ENCODE measurements at regions not wholly inside any gene's neighbourhood (a gene's known extent, or its start where the extent isn't known, plus 50 kb on each side); places are given as distances from the start of the nearest gene placed in this dataset.
"Not testable (repeated sequence)": the region's sequence is repeated elsewhere in the genome, so short reads cannot be mapped to it uniquely, and the experiment has no call there.

DNA sequence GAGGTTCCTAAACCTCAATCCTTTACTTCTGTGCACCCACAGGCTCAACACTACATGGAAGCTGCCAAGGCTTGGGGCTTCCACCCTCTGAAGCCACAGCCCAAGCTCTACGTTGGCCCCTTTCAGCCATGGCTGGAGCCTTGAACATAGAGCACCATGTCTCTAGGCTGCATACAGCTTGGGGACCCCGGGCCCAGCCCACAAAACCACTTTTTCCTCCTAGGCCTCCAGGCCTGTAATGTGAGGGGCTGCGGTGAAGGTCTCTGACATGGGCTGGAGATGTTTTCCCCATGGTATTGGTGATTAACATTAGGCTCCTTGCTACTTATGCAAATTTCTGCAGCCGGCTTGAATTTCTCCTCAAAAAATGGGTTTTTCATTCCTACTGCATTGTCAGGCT is 179.4 kb upstream of the C21orf91 start:
- DNase-seq (ENCODE audit: low spot score); intact Hi-C loops (cut with DNase I): not testable (repeated sequence)

DNA sequence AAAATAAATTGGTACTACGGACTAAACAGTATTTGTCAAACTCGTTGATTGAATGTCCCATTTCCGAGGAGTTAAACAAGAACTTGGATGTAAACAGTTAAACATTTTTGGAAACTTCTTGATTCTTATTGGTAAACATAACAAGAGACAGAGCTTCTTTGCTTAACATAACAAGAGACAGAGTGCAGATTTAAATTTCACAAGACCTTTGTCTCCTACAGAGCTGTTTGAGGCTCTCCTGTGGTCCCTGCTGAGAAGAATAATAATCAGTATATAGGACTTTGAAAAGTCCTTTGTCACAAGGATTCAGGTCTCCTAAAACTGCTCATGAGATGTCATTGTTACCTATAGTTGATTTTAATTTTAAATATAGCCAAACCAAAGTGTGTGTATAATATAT is 170.6 kb upstream of the C21orf91 start:
- intact Hi-C loops (cut with DNase I): no loop called here
- no peak for DNase-seq (ENCODE audit: low spot score)

DNA sequence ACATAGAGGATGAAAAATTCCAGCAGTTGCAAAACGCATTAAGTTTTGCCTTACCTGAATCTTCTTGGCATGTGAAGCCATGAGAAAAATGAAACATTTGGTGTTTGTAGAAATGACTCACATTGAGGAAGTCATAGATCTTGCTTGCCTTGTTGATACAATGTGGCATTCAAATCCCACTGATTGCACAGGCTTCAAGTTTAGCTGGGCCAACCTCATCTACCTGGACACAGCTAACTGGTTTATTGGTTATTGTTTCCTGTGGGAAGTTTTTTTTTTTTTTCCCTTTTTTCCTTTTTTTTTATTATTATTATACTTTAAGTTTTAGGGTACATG is 168.9 kb upstream of the C21orf91 start:
- intact Hi-C loops (cut with DNase I): no loop called here
- no peak for DNase-seq (ENCODE audit: low spot score)

DNA sequence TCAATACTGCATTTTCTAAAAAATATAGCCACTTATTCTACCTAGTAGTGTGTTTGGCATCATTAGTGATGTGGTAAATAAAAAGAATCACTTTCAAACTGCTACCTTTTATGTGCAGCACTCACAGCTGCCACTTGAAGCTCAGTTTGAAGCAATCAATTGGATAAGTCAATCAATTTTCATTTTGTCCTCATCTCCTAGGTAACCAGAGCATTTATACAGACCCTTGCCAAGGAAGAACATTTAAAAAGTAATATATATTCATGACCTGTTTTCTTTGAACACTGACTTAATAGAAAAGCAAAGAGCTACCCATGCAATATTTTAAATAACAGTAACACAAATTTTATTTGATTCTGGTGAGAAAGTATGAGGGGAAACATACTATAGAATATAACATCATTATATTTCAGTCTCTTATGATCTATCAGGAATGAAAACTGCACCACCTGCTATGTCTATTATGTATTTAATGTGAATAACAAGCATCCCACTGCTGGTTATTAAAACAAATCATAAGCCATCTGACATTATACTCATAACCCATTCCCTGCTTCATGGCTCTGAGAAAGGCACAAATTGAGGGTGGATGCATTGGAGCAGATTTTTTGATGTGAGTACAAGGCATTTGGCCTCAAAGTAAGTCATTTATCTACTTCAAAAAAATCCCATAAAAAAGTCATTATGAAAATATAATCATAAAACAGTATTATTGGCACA is 168.4 kb upstream of the C21orf91 start:
- no peak for DNase-seq (ENCODE audit: low spot score)
- intact Hi-C loops (cut with DNase I): no loop called here

DNA sequence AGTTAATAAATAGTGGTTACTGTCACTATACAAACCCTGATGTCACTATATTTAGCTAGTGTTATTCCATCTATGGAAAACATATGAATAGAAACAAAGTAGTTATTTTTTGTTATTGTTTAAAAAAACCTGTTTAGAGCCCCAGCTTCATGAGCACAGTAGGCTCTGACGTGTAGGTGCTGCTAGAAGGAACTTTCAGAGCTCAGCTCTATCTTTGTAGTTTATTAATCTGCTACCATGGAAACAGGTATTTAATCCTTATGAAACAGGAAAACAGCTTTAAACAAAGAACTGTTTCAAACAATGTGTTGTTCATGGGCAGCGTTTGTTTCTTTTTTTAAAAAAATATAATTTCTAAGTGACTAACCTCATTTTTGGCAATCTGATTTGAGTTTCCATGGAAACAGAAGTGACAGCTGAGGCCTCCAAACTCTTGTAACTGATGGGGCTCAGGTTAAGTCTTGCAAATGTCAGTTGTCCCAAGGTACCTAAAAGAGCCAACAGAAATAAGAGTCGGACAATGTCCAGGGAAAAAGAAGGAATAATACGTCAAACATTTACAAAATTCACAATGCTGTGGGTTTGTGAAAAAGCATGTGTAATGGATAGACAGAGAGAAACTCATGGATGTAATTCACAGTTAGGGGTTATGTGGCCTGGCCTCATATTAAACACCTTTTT is 162.0 kb upstream of the C21orf91 start:
- no peak for DNase-seq (ENCODE audit: low spot score)
- intact Hi-C loops (cut with DNase I): no loop called here

DNA sequence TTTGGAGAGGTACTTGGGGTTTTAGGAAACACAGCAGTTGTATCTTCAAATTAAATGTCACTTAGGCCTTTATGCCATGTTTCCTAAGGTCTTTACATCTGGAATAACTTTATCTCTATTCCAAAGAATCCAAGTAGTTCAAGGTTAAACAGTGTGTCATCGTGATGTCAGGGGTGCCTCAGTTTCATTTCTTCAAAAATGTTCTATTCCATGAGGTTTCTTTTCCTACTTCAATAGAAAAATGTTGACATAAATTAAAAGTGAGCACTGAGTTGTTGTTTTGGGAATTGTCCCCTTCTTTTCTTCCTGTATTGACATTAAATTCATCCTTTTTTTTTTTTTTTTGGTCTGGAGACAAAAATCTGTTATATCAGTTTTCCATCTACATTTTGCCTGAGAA is 160.6 kb upstream of the C21orf91 start:
- intact Hi-C loops (cut with DNase I): no loop called here
- no peak for DNase-seq (ENCODE audit: low spot score)

DNA sequence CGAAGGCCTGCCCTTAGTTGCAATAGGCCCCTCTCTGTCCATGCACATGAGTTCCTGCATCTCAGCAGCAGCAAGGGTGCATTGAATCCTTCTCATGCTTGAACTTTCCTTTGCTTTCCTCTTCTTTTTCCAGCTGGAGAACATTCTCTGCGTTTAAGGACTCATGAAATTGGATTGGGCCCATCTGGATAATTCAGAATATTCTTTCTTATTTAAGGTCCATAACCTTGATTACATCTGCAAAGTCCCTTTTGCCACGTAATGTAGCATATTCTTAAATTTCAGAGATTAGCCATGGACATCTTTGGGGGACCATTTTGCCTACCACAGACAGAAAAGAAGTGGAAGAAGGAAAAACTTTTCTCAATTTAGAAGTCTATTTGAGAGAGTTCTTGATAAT is 159.7 kb upstream of the C21orf91 start:
- DNase-seq (ENCODE audit: low spot score): no peak
- intact Hi-C loops (cut with DNase I): no loop called here

DNA sequence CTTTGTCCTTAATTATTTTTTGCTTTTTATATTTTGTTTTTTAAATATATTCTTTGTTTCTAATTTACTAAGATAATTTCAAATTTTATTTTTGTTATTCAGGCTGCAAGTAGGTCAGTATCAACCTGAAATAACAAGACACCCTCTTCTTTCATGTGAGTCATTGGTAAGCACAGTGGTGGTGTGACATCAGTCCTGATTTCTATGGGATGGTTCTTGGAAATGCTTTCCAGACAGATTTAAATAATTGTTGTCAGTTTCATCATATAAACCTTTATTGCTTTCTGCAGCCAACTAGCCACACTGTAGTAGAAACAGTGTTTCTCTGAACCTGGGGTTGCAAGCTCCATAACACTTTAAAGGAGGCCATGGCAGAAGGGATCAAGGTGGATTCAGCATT is 157.5 kb upstream of the C21orf91 start:
- DNase-seq (ENCODE audit: low spot score): no peak
- intact Hi-C loops (cut with DNase I): no loop called here

DNA sequence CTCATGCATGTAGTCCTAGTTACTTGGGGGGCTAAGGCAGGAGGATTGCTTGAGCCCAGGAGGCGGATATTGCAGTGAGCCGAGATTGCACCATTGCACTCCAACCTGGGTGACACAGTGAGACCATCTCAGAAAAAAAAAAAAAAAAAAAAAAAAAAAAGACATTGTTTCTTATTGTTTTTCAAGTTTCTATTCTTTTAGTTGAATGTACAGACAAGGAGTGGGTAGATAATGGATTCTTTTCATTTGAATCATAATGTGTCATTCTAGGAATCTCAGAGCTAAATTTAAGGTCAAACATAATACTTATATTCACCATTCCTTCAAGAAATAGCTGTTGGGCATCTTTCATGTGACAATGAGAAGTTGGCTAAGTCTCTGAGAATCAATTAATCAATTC is 157.0 kb upstream of the C21orf91 start:
- intact Hi-C loops (cut with DNase I): no loop called here

DNA sequence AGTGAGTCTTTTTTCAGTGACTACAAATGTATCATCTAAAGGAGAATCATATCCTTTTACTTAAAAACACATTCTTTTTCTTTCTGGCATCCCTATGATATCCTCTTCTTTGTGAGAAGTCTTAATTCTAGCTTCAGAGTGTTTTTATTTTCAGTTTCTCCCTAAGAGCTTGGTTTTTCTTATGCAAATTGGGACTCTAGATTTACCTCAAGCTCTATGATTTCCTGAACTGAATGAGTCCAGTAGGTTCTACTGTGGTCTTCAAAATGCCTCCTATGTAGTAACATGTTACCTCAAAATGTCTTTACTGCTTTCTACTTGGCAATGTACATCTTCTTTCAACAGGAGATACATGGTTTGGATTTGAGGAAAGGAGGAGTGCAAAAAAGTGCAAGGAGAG is 148.2 kb upstream of the C21orf91 start:
- intact Hi-C loops (cut with DNase I): no loop called here
- DNase-seq (ENCODE audit: low spot score): no peak

More for the DNA sequence above, 157.0 kb upstream of the C21orf91 start:
- no peak for DNase-seq (ENCODE audit: low spot score)

DNA sequence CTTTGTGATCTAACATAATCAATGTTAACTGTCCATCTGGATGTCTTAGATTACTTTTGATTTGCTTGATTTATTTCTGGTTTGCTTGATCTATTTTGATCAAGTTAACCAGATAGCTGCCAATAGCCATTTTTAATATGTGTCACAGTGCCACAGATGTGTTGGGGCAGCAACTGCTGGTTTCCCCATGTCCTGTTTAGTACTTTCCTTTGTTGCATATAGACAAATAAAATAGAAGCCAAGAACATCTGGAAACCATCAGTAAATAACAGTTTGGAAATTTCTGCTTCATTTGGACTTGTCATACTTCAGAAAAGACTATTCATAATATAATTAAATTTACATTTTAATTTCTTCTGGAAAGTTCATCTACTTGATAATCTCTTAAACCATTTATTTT is 145.6 kb upstream of the C21orf91 start:
- no peak for DNase-seq (ENCODE audit: low spot score)
- intact Hi-C loops (cut with DNase I): no loop called here

DNA sequence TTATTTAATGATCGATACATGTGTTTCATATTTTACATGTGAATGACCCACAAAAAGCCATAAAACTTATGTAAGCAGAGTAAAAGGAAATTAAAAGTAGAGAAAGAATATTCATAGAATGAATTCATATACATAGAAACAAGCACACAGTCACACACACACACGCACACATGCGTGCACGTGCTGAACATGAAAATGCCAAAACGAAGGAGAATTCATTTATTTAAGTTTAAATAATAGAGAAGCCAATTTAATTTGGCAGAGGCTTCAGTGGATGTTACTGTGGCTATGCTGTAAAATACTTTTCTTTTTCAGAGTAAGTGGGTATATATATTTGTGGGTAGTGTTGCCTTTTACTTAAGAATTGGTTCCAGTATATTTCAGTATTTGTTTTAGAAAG is 145.0 kb upstream of the C21orf91 start:
- no peak for DNase-seq (ENCODE audit: low spot score)
- intact Hi-C loops (cut with DNase I): no loop called here

DNA sequence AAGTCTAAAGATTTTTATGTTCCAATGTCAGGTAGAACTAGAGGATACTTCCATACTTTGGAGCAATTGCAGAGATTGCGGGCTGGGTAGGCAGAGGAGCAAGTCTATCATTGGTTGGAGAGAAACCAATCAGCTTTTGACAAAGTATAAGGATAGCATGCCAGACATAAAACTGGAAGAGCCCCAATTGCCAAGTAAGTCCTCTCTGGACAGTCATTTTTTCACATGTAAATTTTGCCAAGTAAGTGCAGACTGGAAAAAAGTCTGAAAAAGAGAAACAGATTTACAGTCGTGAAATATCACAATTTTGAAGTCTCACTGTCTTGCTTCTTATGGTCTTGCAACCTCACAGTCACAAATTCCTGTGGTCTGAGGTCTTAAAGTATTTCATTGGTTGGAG is 131.4 kb upstream of the C21orf91 start:
- DNase-seq (ENCODE audit: low spot score): no peak
- intact Hi-C loops (cut with DNase I): no loop called here

DNA sequence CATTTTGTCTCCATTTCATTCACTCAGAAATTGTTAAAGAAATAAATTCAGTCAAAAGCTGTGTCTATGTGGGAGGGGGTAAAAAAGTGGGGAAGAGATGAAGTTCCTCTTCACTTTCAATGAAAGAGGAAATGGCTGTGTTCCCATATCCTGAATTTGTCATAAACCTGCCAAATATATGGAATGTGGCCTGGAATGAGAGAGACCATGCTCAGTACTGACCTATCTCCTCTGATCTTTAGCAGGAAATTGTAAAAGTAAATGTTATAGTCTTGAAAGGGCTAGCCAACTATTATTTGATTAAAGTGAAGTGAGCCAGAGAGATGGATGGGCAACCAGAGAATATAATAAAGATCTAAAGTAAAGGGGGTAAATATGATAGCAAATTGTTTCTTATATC is 130.3 kb upstream of the C21orf91 start:
- intact Hi-C loops (cut with DNase I): no loop called here
- no peak for DNase-seq (ENCODE audit: low spot score)

DNA sequence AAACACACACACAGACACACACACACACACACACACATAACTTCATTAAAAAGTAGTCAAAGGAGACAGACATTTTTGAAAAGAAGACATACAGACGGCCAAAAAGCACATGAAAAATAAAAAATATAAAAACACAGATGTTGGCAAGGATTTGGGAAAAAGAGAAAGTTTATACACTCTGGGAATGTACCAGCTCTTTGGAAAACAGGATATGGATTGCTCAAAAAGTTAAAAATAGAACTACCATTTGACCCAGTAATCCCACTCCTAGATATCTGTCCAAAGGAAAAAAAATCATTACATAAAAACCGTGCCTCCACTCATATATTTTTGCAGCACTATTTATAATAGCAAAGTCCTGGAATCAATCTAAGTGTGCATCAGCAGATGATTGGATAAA is 128.4 kb upstream of the C21orf91 start:
- no peak for DNase-seq (ENCODE audit: low spot score)
- intact Hi-C loops (cut with DNase I): no loop called here

DNA sequence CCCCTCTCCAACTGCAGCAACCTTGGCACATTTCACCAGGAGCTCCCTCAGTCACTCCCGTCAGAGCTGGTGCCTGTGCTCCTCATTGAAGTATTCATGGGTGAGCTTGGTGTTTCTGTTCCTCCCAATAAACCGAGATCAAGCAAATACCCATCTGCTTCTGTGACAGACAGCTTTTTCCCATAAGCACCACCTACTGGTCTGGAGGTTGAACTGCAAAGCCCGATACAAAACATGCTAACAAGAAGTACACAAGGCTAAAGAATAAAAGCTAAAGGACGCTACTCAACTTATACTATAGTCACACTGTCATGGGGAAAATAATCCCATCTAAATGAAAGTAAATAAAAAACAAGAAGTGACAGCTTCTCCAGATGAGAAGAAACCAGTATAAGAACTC is 111.9 kb upstream of the C21orf91 start:
- DNase-seq (ENCODE audit: low spot score): no peak
- intact Hi-C loops (cut with DNase I): no loop called here

DNA sequence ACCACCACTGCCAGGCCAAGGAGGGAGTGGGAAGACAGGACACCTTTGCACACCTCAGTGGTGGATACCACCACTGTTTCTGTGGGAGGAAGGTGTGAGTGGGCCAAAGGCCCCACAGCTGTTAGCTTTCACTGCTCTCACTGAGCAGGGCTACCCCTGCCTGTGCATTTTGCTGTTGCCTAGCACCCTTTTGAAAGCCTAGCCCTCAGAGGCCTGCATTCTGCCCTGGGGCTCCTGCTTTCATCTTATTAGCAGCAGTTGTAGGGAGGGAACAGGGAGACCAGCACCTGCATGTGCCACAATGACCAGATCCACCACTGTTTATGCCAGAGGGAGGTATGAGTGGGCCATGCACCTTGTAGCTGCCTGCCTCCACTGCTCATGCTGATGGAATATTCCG is 110.9 kb upstream of the C21orf91 start:
- no peak for DNase-seq (ENCODE audit: low spot score)
- intact Hi-C loops (cut with DNase I): no loop called here

DNA sequence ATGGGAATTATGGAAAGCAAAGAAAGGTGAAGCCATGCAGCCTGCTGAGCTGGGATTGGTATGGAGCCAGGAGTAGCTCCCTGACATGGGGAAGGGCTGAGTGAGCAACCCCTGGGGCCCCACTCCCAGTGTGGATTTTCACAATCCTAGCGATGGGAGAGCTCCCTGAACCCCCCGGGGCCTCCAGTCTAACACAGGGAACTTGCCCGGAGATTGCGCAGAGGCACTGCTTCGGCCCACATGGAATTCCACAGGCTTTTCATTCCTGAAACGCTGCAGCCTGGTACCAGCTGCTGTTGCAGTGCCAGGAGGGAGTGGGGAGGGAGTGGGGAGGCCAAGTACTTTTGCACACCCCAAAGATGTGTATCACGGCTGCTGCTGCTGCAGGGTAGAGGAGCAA is 110.4 kb upstream of the C21orf91 start:
- DNase-seq (ENCODE audit: low spot score): no peak
- intact Hi-C loops (cut with DNase I): loop anchor here in 1 of 2 donors (10.0 kb wide), 1 partner anchor 545 kb away; no protein-coding TSS in a partner anchor

DNA sequence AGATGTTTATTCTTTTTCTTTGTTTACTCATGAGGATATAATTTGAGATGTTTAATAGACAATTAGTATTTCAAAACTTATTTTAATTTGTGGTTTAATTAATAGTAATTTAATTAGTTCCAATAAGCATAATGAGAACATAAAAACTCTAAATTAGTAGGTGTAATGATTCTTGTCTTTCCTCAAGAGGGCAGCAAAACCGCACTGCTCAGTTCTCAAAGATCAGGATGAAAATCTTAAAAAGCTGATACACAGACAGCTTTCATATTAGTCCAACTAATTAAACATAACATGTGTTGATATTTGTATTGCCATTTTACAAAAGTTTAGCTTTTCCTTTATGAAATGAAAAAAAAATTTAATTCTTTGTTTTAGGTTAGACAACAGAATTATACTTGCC is 106.7 kb upstream of the C21orf91 start:
- intact Hi-C loops (cut with DNase I): loop anchor here in 1 of 2 donors (10.0 kb wide), 1 partner anchor 541 kb away; no protein-coding TSS in a partner anchor
- DNase-seq (ENCODE audit: low spot score): no peak

DNA sequence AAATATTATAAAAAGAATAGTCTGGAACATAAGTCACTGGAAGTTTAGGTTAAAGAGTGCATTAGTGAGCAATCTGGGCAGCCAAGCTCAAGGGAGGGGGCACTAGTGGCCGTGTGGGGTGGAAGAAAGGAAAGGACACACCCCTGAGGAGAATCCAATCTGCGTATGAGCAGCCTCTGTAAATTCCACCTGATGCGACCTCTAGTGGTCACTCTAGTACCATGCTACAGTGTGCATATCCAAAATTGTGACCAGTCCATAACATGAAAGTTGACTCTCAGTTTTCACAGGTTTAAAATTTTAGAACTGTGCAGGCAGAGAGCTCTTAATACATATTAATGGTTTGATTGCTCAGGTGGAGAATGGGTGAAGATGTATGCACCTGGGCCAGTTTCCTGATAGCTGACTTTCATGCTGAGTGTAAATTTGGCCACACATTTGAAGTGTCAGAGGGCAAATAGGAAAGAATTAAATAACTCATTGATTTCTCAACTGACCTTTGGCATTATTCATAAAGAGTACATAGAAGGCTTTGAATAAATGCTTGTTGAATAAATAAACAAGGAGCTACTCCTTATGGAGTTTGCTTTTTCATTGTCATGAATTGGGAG is 105.9 kb upstream of the C21orf91 start:
- DNase-seq (ENCODE audit: low spot score): no peak
- intact Hi-C loops (cut with DNase I): loop anchor here (5.0 to 10.0 kb wide), 2 partner anchors 248 to 540 kb away; no protein-coding TSS in a partner anchor
